H7 (cell line): ENCODE measurements at regions not wholly inside any gene's neighbourhood (a gene's known extent, or its start where the extent isn't known, plus 50 kb on each side); places are given as distances from the start of the nearest gene placed in this dataset.
"Not testable (repeated sequence)": the region's sequence is repeated elsewhere in the genome, so short reads cannot be mapped to it uniquely, and the experiment has no call there.

ENCODE experiments used
- DNase-seq: peaks from one replicate; pipeline ENCODE4 v3.0.0; 2012
- H3K27me3 ChIP-seq: 2 replicates; pipeline ENCODE4 v1.6.0; 2011; ENCODE audit warnings: mild to moderate bottlenecking, low read length; ENCODE audit not compliant: control insufficient read depth, insufficient read depth
- H3K36me3 ChIP-seq: replicated peaks from 2 replicates; pipeline ENCODE4 v1.5.1; 2011; ENCODE audit warnings: low read length; ENCODE audit not compliant: control insufficient read depth, insufficient read depth
- H3K4me3 ChIP-seq: 2 replicates; pipeline ENCODE4 v1.5.1; 2011; ENCODE audit warnings: low read depth, mild to moderate bottlenecking, control low read depth, low read length, moderate library complexity; ENCODE audit not compliant: insufficient read depth

- H3K27me3 ChIP-seq, H3K4me3 ChIP-seq, H3K36me3 ChIP-seq, DNase-seq: not testable (repeated sequence)
Measured at GRCh38 chr2:83339942-83340341, 1119.1 kb downstream of the SUCLG1 start.

- no peaks in the 10 kb centered on the region for H3K27me3 ChIP-seq
- no peak overlapping the region for H3K4me3 ChIP-seq
- no peak for DNase-seq
Measured at GRCh38 chr2:83331810-83332209, 1127.3 kb downstream of the SUCLG1 start.

GRCh38 chr2:83323038-83323437 lies 1136.0 kb downstream of the SUCLG1 start:
- no peaks in the 10 kb centered on the region for H3K27me3 ChIP-seq
- DNase-seq: no peak
- no peaks in the 10 kb centered on the region for H3K36me3 ChIP-seq
- H3K4me3 ChIP-seq: no peak overlapping the region

More at GRCh38 chr2:83331810-83332209, 1127.3 kb downstream of the SUCLG1 start:
- no peaks in the 10 kb centered on the region for H3K36me3 ChIP-seq

- Histone ChIP-seq H3K36me3 (no peaks in the 10 kb centered on the region), H3K27me3 (no peaks in the 10 kb centered on the region), H3K4me3 (no peak overlapping the region)
- no peak for DNase-seq
Measured at GRCh38 chr2:83320053-83320452, 1139.0 kb downstream of the SUCLG1 start.

GRCh38 chr2:83305758-83306378 lies 1153.2 kb downstream of the SUCLG1 start:
- H3K36me3 ChIP-seq: no peaks in the 10 kb centered on the region
- no peak overlapping the region for H3K4me3 ChIP-seq
- DNase-seq: no peak
- H3K27me3 ChIP-seq: no peaks in the 10 kb centered on the region

- H3K27me3 ChIP-seq: no peaks in the 10 kb centered on the region
- no peak overlapping the region for H3K4me3 ChIP-seq
- H3K36me3 ChIP-seq: no peaks in the 10 kb centered on the region
- DNase-seq: no peak
Measured at GRCh38 chr2:83291083-83291482, 1168.0 kb downstream of the SUCLG1 start.

- no peak for DNase-seq
- no peaks in the 10 kb centered on the region for H3K27me3 ChIP-seq
- H3K36me3 ChIP-seq: no peaks in the 10 kb centered on the region
- H3K4me3 ChIP-seq: no peak overlapping the region
Measured at GRCh38 chr2:83282841-83283240, 1176.2 kb downstream of the SUCLG1 start.

GRCh38 chr2:83282043-83282795 lies 1176.9 kb downstream of the SUCLG1 start:
- no peak overlapping the region for H3K4me3 ChIP-seq
- no peaks in the 10 kb centered on the region for H3K36me3 ChIP-seq
- DNase-seq: no peak
- H3K27me3 ChIP-seq: no peaks in the 10 kb centered on the region

GRCh38 chr2:83280391-83280790 lies 1178.7 kb downstream of the SUCLG1 start:
- DNase-seq: no peak
- no peaks in the 10 kb centered on the region for H3K36me3 ChIP-seq
- H3K27me3 ChIP-seq: no peaks in the 10 kb centered on the region
- H3K4me3 ChIP-seq: no peak overlapping the region

- DNase-seq: no peak
- no peaks in the 10 kb centered on the region for H3K27me3 ChIP-seq
- no peak overlapping the region for H3K4me3 ChIP-seq
- no peaks in the 10 kb centered on the region for H3K36me3 ChIP-seq
Measured at GRCh38 chr2:83273322-83273721, 1185.8 kb downstream of the SUCLG1 start.

- H3K36me3 ChIP-seq: no peaks in the 10 kb centered on the region
- no peak for DNase-seq
- H3K4me3 ChIP-seq: no peak overlapping the region
- H3K27me3 ChIP-seq: no peaks in the 10 kb centered on the region
Measured at GRCh38 chr2:83261591-83262136, 1197.4 kb downstream of the SUCLG1 start.

- no peak overlapping the region for H3K4me3 ChIP-seq
- no peaks in the 10 kb centered on the region for H3K27me3 ChIP-seq
- H3K36me3 ChIP-seq: no peaks in the 10 kb centered on the region
- no peak for DNase-seq
Measured at GRCh38 chr2:83253848-83254247, 1205.2 kb downstream of the SUCLG1 start.

- no peak overlapping the region for H3K4me3 ChIP-seq
- H3K36me3 ChIP-seq: no peaks in the 10 kb centered on the region
- no peak for DNase-seq
- no peaks in the 10 kb centered on the region for H3K27me3 ChIP-seq
Measured at GRCh38 chr2:83251321-83251872, 1207.7 kb downstream of the SUCLG1 start.

GRCh38 chr2:83245806-83246537 lies 1213.1 kb downstream of the SUCLG1 start:
- not testable (repeated sequence) for DNase-seq, H3K36me3 ChIP-seq, H3K4me3 ChIP-seq, H3K27me3 ChIP-seq
